GM19035 (cell line): ENCODE measurements at regions not wholly inside any gene's neighbourhood (a gene's known extent, or its start where the extent isn't known, plus 50 kb on each side); places are given as distances from the start of the nearest gene placed in this dataset.

Experiments used
- ATAC-seq: cut with Tn5 transposase; IDR thresholded peaks from one replicate; pipeline ENCODE4 v1.9.1; 2021; ENCODE audit not compliant: unreplicated experiment

DNA sequence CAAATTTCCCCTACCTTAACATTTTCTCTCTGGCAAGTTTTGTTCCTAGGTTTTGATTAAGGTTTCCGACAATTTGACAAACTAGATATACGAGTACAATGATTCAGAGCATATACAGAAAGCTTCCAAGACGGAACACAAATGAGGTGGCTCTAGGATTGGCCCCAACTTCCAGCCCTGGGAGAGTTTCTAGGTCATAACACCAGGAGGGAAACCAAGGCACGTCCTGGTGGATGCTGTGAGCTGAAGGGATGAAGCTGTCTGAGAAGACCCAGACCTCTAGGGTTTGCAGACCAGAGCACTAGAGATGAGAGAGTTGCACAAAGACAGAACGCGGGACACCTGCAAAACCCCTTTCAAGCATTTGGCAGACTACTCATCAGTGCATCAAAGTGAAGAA is 51.5 kb upstream of the CAND1 start:
- no peak for ATAC-seq
